AG04450 (cell line): ENCODE measurements at regions not wholly inside any gene's neighbourhood (a gene's known extent, or its start where the extent isn't known, plus 50 kb on each side); places are given as distances from the start of the nearest gene placed in this dataset.

Experiments used
- CTCF ChIA-PET: fragments of 300-600, 350-600 bp; formaldehyde crosslinking; extraction: SDS; loops from one replicate; lab custom pipeline; 2022; ENCODE audit warnings: antibody characterized with exemption, inconsistent platforms; lab: Charles Lee
- POLR2A ChIA-PET: fragments of 350-600 bp; formaldehyde crosslinking; extraction: SDS; loops from one replicate; lab custom pipeline; 2021; ENCODE audit warnings: antibody characterized with exemption, inconsistent platforms; lab: Yijun Ruan, JAX
- DNase-seq: peaks from one replicate; pipeline ENCODE4 v3.0.0-alpha.2; 2011; ENCODE audit warnings: low read depth, low spot score
- H3K27ac ChIP-seq: one replicate; pipeline ENCODE4 v1.5.1; 2012; ENCODE audit warnings: low read depth, low read length, control low read depth
- H3K27me3 ChIP-seq: one replicate; pipeline ENCODE4 v1.6.0; 2012; ENCODE audit warnings: low read length; ENCODE audit not compliant: control insufficient read depth, insufficient read depth
- H3K4me3 ChIP-seq: 2 replicates; pipeline ENCODE4 v1.5.1; 2011; ENCODE audit warnings: mild to moderate bottlenecking, low read depth, low read length, control low read depth
- H3K9me3 ChIP-seq: 2 replicates; pipeline ENCODE4 v1.5.1; 2012; ENCODE audit warnings: low read length; ENCODE audit not compliant: control insufficient read depth, insufficient read depth
- TF ChIP-seq, protein P1 (sequence below): IDR thresholded peaks from 2 replicates; pipeline ENCODE4 v1.5.1; 2011; ENCODE audit warnings: low read depth, low read length, control low read depth, inconsistent platforms

DNA sequence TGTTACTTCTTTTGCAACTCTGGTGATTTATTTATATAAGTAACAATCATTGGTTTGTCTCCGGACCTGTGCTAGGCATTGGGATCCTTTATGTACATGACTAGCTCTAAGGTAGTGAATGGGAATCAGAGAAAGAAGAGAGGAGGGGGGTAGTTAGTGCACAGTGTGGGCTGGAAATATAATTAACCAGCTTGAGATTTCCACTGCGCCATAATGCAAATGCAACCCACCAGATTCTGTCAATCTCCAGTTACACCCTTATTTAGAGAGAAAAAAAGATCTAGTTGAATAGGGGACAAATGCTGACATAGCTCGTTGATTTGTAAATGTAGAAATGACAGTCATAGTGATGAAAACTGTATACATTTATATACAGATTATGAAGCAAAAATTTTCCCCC lies 342.2 kb upstream of the SLC30A5 start:
- POLR2A ChIA-PET = no interaction called here
- Histone ChIP-seq H3K27ac (no peak overlapping the region), H3K27me3 (no peaks in the 10 kb centered on the region), H3K4me3 (no peak overlapping the region), H3K9me3 (no peaks in the 10 kb centered on the region)
- CTCF ChIA-PET = interaction anchor here (1.1 kb wide), 2 partner anchors 211 to 465 kb away, joined by 3 to 5 read pairs; no protein-coding TSS in a partner anchor
- TF ChIP-seq, protein P1, sequence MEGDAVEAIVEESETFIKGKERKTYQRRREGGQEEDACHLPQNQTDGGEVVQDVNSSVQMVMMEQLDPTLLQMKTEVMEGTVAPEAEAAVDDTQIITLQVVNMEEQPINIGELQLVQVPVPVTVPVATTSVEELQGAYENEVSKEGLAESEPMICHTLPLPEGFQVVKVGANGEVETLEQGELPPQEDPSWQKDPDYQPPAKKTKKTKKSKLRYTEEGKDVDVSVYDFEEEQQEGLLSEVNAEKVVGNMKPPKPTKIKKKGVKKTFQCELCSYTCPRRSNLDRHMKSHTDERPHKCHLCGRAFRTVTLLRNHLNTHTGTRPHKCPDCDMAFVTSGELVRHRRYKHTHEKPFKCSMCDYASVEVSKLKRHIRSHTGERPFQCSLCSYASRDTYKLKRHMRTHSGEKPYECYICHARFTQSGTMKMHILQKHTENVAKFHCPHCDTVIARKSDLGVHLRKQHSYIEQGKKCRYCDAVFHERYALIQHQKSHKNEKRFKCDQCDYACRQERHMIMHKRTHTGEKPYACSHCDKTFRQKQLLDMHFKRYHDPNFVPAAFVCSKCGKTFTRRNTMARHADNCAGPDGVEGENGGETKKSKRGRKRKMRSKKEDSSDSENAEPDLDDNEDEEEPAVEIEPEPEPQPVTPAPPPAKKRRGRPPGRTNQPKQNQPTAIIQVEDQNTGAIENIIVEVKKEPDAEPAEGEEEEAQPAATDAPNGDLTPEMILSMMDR = no peak
- no peak for DNase-seq

DNA sequence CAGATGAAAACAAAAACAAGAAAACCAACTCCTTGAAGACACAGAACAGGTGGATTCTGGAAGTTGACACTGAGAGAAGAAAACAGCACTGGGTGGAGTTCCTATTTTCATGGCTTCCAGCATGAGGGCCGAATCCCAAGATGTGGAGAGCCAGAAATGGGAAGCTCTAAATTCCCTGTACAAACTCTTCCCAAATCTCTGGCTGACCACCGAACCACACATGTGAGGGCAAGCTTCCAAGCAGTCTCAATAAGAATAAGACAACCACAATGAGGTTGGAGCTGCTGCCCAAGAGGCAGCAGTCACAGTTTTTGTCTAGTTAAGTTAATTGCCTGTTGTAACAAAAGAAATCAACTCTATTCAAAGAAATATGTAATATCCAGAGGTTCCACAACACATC lies 339.3 kb upstream of the SLC30A5 start:
- Histone ChIP-seq H3K4me3 (no peak overlapping the region), H3K27ac (no peak overlapping the region), H3K9me3 (no peaks in the 10 kb centered on the region), H3K27me3 (no peaks in the 10 kb centered on the region)
- TF ChIP-seq, protein P1 = no peak
- DNase-seq = no peak
- ChIA-PET CTCF (interaction anchor here (1.0 kb wide), 1 partner anchor 468 kb away, joined by 3 read pairs; no protein-coding TSS in a partner anchor), POLR2A (no interaction called here)

DNA sequence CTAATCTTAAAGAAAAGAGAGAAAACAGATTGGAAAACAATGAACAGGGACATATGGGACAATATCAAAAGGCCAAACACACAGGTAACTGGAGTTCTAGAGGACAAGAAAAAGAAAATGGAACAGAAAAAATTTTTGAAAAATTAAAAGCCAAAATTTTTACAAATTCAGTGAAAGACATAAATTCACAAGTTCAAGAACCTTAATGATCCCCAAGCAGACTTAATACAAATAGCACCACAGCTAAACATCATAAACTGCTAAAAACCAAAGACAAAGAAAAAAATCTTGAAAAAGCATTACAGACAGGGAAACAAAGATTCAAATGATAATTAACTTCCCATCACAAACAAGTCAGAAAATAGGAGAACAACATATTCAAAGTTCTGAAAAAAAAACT lies 338.5 kb upstream of the SLC30A5 start:
- Histone ChIP-seq H3K27ac (no peak overlapping the region), H3K9me3 (no peaks in the 10 kb centered on the region), H3K4me3 (no peak overlapping the region), H3K27me3 (no peaks in the 10 kb centered on the region)
- TF ChIP-seq, protein P1 = no peak
- ChIA-PET POLR2A (no interaction called here), CTCF (no interaction called here)
- DNase-seq = no peak

DNA sequence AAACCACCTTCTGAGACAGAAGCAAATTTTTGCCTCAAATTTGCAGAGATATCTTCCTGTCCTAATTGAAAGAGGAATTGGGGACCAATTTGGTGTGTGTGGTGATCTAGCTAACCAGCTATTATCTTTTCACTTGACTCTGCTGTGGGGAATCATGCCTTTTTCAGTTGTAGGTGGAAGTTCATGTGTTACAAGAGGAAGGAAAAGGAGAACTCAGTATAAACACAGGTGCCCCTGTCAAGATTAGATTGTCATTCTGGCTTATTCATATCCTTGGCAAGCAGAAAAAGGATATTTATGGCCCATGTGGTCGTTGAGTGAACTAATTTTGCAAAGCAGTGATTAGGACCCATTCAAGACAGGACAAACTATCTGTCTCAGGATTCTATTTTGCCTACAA lies 336.8 kb upstream of the SLC30A5 start:
- no peak for DNase-seq
- Histone ChIP-seq H3K27ac (no peak overlapping the region), H3K27me3 (no peaks in the 10 kb centered on the region), H3K4me3 (no peak overlapping the region), H3K9me3 (no peaks in the 10 kb centered on the region)
- CTCF ChIA-PET = no interaction called here
- POLR2A ChIA-PET = no interaction called here
- TF ChIP-seq, protein P1 = no peak

DNA sequence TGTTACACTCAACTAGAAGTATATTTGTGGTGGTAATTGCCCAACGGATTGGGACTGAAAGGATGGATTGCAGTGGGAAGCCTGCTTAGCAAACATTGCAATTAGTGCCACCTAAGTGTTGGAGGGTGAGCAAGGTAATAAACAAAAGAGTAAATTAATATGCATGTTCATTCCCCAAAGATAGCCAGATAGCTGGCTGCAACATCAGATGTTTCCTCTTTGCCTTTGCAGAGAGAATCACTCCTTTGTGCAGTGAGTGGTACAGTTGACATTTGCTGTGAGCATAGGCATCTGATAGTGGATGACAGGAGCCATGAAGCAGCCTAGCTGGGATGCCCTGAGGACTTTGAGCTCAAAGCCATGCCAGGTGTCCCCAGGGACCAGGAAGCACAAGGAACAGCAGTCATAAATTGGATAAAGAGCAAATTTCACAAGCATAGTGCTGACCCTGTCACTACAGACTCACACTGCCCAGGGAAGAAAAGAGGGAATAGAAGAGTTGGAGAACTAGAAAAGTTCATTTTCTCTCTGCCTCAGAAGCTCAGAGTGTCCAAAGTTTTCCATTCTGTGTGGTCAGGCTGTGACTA lies 336.1 kb upstream of the SLC30A5 start:
- no peak for DNase-seq
- H3K4me3 ChIP-seq = no peak overlapping the region
- H3K27me3 ChIP-seq = no peaks in the 10 kb centered on the region
- TF ChIP-seq, protein P1 = no peak
- no peaks in the 10 kb centered on the region for H3K9me3 ChIP-seq
- no peak overlapping the region for H3K27ac ChIP-seq
- CTCF ChIA-PET = no interaction called here
- POLR2A ChIA-PET = no interaction called here
